ENCODE measurements at regions not wholly inside any gene's neighbourhood (a gene's known extent, or its start where the extent isn't known, plus 50 kb on each side); places are given as distances from the start of the nearest gene placed in this dataset.

GRCh38 chr18:76179257-76179656 lies 315.8 kb downstream of the ZNF516 start:
- no peak for TF ChIP-seq CTCF (IDR thresholded peaks at IDR 0.05 in 4 of 5, conservative IDR thresholded peaks at IDR 0.05 in 1 of 5)
- TF ChIP-seq POLR2A (IDR thresholded peaks at IDR 0.05) = no peak
